Sigmoid colon (tissue), 6 donors: ENCODE measurements at regions not wholly inside any gene's neighbourhood (a gene's known extent, or its start where the extent isn't known, plus 50 kb on each side); places are given as distances from the start of the nearest gene placed in this dataset.

Experiments used
- DNase-seq: peaks from one replicate; pipeline ENCODE4 v3.0.0-alpha.2; 2019
- H3K27ac ChIP-seq, 4 donors: fragments of 200-600 bp; sonication (generic); one replicate each; pipeline ENCODE4 v1.5.1; 2016 to 2019; ENCODE audit warnings: mild to moderate bottlenecking in 1 of 4
- H3K27me3 ChIP-seq, 3 donors: fragments of 200-600 bp; sonication (generic); one replicate each; pipeline ENCODE4 v1.5.1; 2019; ENCODE audit warnings: mild to moderate bottlenecking in 1 of 3
- H3K36me3 ChIP-seq, 4 donors: fragments of 200-600 bp; sonication (generic); one replicate each; pipeline ENCODE4 v1.5.1; 2016 to 2019
- H3K4me1 ChIP-seq, 4 donors: fragments of 200-600 bp; sonication (generic); one replicate each; pipeline ENCODE4 v1.5.1; 2017 to 2019
- H3K4me3 ChIP-seq, 4 donors: fragments of 200-600 bp; sonication (generic); one replicate each; pipeline ENCODE4 v1.5.1; 2017 to 2019; ENCODE audit warnings: mild to moderate bottlenecking in 2 of 4, moderate library complexity in 1 of 4
- H3K9me3 ChIP-seq, 4 donors: fragments of 200-600 bp in 3 of 4; sonication (generic) in 3 of 4; one replicate each; pipeline versions ENCODE4 v1.5.1 to v1.6.1; 2013 to 2019
- CTCF ChIP-seq, 4 experiments: fragments of 450-650 bp in 3 of 4; fragments of 200-600 bp in 1 of 4; IDR thresholded peaks; one replicate each; pipeline ENCODE4 v1.5.1; 2016 to 2019; ENCODE audit warnings: antibody characterized with exemption in 4 of 4, mild to moderate bottlenecking in 3 of 4, moderate library complexity in 2 of 4
- EP300 ChIP-seq, 4 donors: sonication (generic); formaldehyde crosslinking; IDR thresholded peaks; one replicate each; pipeline ENCODE4 v1.6.1; 2017; ENCODE audit warnings: antibody characterized with exemption in 4 of 4
- POLR2A ChIP-seq, 2 donors: fragments of 450-650 bp; IDR thresholded peaks; one replicate each; pipeline ENCODE4 v1.6.1; 2016; ENCODE audit warnings: antibody characterized with exemption in 2 of 2, mild to moderate bottlenecking in 2 of 2, moderate library complexity in 2 of 2
- POLR2AphosphoS5 ChIP-seq, 4 donors: sonication (generic); formaldehyde crosslinking; IDR thresholded peaks; one replicate each; pipeline ENCODE4 v1.6.1; 2017; ENCODE audit warnings: antibody characterized with exemption in 4 of 4
- WGBS, 2 donors: extraction: QIAGEN DNeasy Blood & Tissue Kit; methylation state at CpG; one replicate each; pipeline ENCODE4 v1.1.7; 2013; 5-methylcytosine and 5-hydroxymethylcytosine counted together
- intact Hi-C: fragments of 100-400 bp; cut with DNase I; formaldehyde crosslinking; loops from one replicate; pipeline ENCODE4 v1.15.1; 2023
- donor health status: healthy with polysubstance abuse.
- donor health status: healthy.

GRCh38 chr17:79524213-79525187 lies 86.4 kb downstream of the RBFOX3 start:
- no peak for DNase-seq
- H3K9me3 ChIP-seq = no peaks in the 10 kb centered on the region
- H3K36me3 ChIP-seq = peaks cover 0 to 7% (median 0%) of the 10 kb centered on the region in 4 donors
- WGBS, 2 donors = 60 to 65% methylated on average over 19 of the region's 19 CpGs
- no peak overlapping the region for H3K4me3 ChIP-seq
- no peaks in the 10 kb centered on the region for H3K27me3 ChIP-seq
- no peak for TF ChIP-seq POLR2AphosphoS5 (IDR thresholded peaks at IDR 0.05)
- no peak for TF ChIP-seq POLR2A (IDR thresholded peaks at IDR 0.05)
- no peak for TF ChIP-seq EP300 (IDR thresholded peaks at IDR 0.05)
- no peak for TF ChIP-seq CTCF (IDR thresholded peaks at IDR 0.05)
- H3K4me1 ChIP-seq = peaks cover 0 to 56% (median 40%) of the 10 kb centered on the region in 4 donors
- no peak overlapping the region for H3K27ac ChIP-seq
- intact Hi-C loops = no loop called here

- Histone ChIP-seq H3K9me3 (no peaks in the 10 kb centered on the region), H3K4me3 (no peak overlapping the region), H3K4me1 (peaks cover 0 to 56% (median 46%) of the 10 kb centered on the region in 4 donors), H3K27me3 (no peaks in the 10 kb centered on the region), H3K27ac (no peak overlapping the region), H3K36me3 (no peaks in the 10 kb centered on the region)
- 51 to 81% methylated on average over 6 of the region's 6 CpGs for WGBS, 2 donors
- intact Hi-C loops = no loop called here
- TF ChIP-seq POLR2AphosphoS5 (IDR thresholded peaks at IDR 0.05) (no peak), CTCF (IDR thresholded peaks at IDR 0.05) (no peak), POLR2A (IDR thresholded peaks at IDR 0.05) (no peak), EP300 (IDR thresholded peaks at IDR 0.05) (no peak)
- DNase-seq = no peak
These were observed 88.4 kb downstream of the RBFOX3 start for GRCh38 chr17:79522414-79522813.

- intact Hi-C loops = no loop called here
- 75 to 77% methylated on average over 4 of the region's 4 CpGs for WGBS, 2 donors
- DNase-seq = no peak
- H3K27me3 ChIP-seq = no peaks in the 10 kb centered on the region
- H3K4me1 ChIP-seq = peaks cover 0 to 52% (median 46%) of the 10 kb centered on the region in 4 donors
- H3K36me3 ChIP-seq = no peaks in the 10 kb centered on the region
- TF ChIP-seq EP300 (IDR thresholded peaks at IDR 0.05) = no peak
- no peak for TF ChIP-seq POLR2A (IDR thresholded peaks at IDR 0.05)
- no peak for TF ChIP-seq POLR2AphosphoS5 (IDR thresholded peaks at IDR 0.05)
- no peak for TF ChIP-seq CTCF (IDR thresholded peaks at IDR 0.05)
- H3K4me3 ChIP-seq = no peak overlapping the region
- H3K27ac ChIP-seq = no peak overlapping the region
- H3K9me3 ChIP-seq = no peaks in the 10 kb centered on the region
These were observed 89.6 kb downstream of the RBFOX3 start for GRCh38 chr17:79521225-79521624.

- TF ChIP-seq CTCF (IDR thresholded peaks at IDR 0.05) = no peak
- no peak for TF ChIP-seq POLR2A (IDR thresholded peaks at IDR 0.05)
- TF ChIP-seq POLR2AphosphoS5 (IDR thresholded peaks at IDR 0.05) = no peak
- TF ChIP-seq EP300 (IDR thresholded peaks at IDR 0.05) = no peak
- 55 to 76% methylated on average over 39 of the region's 39 CpGs for WGBS, 2 donors
- H3K9me3 ChIP-seq = no peaks in the 10 kb centered on the region
- H3K27ac ChIP-seq = no peak overlapping the region
- H3K27me3 ChIP-seq = no peaks in the 10 kb centered on the region
- no peak for DNase-seq
- peaks cover 0 to 52% (median 45%) of the 10 kb centered on the region in 4 donors for H3K4me1 ChIP-seq
- no peak overlapping the region for H3K4me3 ChIP-seq
- intact Hi-C loops = no loop called here
- H3K36me3 ChIP-seq = peaks cover 0 to 3% (median 0%) of the 10 kb centered on the region in 4 donors
These were observed 90.4 kb downstream of the RBFOX3 start for GRCh38 chr17:79520167-79521165.
